DMS79 treated with DMSO at 0.1 percent for 48 hours (cell line): ENCODE measurements at regions not wholly inside any gene's neighbourhood (a gene's known extent, or its start where the extent isn't known, plus 50 kb on each side); places are given as distances from the start of the nearest gene placed in this dataset.
"Not testable (repeated sequence)": the region's sequence is repeated elsewhere in the genome, so short reads cannot be mapped to it uniquely, and the experiment has no call there.

ENCODE experiments used
- DNase-seq: peaks from one replicate; lab custom pipeline; 2025; lab: John Stamatoyannopoulos, UW

DNA sequence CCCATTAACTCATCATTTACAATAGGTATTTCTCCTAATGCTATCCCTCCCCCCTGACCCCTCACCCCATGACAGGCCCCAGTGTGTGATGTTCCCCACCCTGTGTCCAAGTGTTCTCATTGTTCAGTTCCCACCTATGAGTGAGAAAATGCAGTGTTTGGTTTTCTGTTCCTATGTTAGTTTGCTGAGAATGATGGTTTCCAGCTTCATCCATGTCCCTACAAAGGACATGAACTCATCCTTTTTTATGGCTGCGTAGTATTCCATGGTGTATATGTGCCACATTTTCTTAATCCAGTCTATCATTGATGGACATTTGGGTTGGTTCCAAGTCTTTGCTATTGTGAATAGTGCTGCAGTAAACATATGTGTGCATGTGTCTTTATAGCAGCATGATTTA is 378.3 kb downstream of the HLX start:
- DNase-seq = not testable (repeated sequence)

DNA sequence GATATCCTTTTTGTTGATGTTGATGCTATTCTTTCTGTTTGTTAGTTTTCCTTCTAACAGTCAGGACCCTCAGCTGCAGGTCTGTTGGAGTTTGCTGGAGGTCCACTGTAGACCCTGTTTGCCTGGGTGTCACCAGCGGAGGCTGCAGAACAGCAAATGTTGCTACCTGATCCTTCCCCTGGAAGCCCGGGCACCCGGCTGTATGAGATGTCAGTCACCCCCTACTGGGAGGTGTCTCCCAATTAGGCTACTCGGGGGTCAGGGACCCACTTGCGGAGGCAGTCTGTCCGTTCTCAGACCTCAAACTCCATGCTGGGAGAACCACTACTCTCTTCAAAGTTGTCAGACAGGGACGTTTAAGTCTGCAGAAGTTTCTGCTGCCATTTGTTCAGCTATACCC is 383.4 kb downstream of the HLX start:
- DNase-seq = not testable (repeated sequence)

DNA sequence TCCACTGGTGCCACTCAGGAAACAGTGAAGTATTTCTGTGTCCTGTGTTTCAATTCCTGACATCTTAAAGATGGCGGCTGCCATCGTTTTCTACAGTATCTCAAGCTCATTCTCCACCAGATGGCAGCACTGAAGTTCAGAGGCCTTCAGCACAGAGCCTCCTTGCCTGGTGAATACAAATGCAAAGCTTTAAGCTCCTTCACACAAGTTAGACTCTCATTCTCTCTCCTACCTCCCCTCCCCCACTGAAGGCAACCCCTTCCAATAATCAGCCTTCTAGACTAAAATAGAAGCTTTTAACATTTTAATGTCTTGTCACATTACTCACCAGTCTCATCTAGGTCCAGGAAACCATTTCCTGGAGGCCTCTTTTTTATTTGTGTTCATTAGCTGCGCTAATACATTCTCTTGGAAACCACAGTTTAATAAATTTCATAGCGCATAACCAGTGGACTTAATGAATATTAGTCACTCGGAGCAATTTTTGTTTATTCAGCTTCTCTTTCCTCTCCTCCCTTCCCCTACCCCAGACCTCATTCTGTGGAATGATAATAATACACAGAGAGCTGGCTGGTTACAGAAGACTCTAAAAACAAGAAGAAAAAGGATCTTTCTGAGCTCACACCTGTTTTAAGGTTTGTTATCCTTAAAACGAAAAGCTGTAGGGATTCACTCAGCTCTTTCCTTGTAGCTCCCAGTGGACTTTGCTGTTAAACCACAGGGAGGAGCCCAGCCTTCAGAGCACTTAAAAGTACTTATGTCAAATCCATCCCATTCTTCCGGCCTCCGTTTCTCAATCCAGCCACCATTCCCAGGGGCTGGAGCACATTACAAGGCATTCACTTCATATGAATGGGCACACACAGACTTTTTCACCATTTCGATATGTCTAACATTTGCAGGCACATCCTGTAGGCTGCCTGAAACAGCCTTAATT is 384.9 kb downstream of the HLX start:
- DNase-seq = no peak

DNA sequence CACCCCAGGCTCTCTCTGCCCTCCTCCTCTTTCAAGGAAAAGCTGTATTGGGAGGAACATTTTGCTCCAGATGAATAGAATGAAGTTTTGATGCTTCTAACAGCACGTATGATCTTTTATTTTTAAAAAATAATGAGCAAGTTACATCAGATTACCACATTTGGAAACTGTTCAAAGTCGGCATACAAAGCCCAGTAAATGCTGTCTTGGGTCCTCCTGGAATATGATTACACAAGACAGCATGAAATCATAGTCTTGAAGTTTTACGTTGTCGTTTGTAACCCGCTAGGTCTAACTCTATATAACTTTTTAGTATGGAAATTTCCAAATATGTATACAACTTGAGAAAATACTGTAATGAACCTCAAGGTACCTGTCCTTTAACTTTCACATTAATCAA is 385.6 kb downstream of the HLX start:
- DNase-seq = no peak

DNA sequence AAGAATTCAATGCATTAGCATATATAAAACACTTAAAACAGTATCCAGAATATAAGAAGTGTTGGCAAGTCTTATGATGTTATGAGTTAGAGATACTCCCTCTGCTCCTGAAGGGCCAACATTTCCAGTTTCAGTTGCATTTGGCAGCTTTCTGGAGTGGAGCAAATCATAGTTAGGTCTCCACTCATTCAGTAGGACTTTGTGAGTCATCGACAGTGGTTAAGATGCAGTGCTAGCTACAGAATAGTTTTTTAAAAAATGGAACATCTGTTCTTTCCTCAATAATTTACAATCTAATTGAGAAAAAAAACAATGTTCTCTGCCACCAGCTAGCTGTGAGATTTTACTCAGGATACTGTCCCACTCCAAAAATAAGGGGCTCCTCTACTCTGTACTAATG is 389.1 kb downstream of the HLX start:
- no peak for DNase-seq

DNA sequence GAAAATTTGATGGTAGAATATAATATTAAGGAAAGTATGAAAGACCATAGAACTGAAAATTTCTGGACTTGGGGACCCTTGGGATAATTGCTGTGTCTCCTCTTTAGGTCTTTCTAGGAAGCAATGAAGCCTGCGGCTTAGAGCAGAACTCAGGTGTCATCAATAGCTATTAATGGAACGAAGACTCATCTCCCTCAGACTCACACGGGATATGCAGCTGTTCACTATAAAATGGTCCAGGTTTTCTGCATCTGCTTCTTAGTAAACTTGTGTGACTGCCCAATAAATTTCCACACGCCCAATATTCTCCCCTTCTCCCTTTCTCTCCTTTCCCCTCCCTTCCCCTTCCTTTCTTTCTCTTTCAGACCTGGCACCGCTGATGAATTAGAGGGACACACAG is 392.5 kb downstream of the HLX start:
- no peak for DNase-seq

DNA sequence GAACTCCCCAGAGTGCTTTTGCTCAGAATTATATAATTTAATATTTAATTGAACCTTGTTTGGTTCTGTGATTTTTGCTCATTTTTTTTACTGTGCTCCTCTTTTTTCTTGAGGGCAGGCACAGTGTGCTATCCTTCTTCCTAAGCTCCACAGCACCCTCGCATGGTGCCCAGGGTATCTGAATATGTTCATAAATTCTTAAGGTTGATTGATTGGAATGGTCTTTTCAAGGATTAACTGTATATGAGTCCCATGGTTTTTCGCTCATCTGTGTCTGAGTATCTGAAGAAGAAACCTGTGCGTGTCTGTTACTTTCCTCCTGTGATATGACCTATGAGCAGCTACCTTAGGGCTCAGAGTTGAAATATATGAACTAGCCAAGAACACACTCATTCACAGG is 393.7 kb downstream of the HLX start:
- no peak for DNase-seq

DNA sequence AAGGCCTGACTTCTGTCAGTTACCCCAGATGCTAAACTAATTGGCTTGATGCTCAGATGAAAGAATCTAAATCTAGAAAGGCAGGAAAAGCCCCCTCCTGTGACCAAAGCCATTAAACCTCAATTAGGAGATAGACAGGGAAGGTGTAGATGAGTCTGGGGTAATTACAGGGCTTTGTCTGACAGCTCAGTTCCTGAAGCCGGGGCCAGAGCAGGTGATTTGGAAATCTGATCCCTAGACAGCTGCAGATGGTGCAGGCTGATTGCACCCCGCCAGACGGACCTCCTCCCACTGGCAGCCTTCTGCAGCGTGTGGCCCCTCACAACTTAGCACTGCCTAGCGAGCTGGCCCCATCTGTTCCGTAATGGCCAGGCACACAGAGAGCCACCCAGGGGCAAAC is 395.1 kb downstream of the HLX start:
- DNase-seq = no peak

DNA sequence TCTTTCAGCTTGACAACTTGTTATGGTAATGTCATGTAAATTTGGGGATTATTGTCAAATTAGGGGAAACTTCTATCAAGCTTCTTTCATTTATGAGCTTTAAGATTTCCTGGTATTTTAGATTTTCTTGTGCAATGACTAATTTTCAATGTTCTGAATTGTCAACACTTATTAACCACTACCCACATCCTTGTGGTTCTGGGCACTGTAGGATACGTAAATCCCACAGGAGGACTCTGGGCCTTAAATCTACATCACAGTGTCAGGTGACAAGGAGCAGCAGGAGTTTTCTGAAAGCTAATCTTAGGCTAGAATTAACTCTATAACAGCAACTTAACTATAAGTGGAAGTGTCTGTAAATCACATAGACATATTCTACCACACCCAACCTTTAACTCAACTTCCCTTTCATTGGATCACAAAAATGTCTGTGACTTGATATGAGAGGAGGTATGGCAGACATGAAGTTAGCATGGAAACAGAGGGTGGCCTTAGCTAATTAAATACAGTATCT is 397.7 kb downstream of the HLX start:
- no peak for DNase-seq

DNA sequence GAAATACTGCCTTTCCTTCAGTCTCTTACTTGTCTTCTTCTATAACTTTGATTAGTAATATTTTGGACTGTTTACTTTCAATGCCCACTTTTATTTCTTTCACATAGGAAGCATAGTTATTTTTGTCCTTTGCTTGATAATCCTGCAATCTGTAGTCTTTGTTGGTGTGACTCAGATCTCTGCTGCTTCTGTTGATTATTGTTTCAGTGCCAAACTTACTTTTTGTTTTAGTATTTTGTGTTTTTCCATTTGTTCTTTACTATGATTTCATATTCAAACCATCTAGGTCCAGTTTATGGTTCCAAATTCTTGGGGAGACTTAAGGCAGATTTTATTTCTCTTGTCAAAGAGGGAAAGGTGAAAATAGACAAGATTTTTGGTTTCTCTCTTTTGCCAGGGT is 399.9 kb downstream of the HLX start:
- DNase-seq = no peak

DNA sequence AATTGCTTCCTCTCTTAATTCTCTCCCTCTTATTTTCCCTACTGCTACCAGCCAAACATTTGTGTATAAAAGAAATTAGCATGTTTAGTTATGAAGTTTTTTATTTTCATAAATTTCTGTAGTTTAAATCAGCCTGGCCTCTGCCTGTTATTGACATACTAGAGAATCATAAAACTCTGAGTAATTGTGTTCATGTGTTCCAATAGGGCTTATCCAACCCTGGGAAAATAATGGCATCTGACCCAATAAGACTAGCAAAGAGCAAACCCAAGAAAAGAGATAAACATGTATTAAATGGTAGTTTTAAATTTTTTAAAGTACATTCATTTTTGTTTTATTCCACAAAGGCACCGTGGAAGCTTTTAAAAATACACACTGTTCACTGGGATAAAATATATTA is 404.3 kb downstream of the HLX start:
- DNase-seq = no peak

DNA sequence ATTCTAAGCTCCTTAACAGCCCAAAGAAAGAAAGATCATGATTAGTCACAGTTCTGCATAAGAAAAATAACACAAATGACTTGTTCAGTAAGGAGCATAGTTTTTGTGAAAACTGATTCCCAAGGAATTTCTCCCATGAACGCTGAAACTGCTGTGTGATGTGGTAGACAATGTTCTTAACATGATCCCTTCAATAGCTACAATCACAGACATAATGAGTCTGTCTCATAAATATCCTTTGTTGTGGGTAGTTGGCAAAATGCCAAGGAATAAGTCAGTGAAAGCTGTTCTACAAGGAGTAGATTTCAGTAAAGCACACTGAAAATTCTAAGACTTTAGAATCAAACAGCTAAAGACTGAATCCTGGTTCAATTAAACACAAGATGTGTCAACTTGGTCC is 404.8 kb downstream of the HLX start:
- DNase-seq = peak; percentile 7

DNA sequence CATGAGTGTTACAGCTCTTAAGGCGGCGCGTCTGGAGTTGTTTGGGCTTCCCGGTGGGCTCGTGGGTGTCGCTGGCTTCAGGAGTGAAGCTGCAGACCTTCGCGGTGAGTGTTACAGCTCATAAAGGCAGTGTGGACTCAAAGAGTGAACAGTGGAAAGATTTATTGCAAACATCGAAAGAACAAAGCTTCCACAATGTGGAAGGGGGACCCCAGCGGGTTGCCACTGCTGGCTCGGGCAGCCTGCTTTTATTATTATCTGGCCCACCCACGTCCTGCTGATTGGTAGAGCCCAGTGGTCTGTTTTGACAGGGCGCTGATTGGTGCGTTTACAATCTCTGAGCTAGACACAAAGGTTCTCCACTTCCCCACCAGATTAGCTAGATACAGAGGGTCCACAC is 405.7 kb downstream of the HLX start:
- DNase-seq = not testable (repeated sequence)

DNA sequence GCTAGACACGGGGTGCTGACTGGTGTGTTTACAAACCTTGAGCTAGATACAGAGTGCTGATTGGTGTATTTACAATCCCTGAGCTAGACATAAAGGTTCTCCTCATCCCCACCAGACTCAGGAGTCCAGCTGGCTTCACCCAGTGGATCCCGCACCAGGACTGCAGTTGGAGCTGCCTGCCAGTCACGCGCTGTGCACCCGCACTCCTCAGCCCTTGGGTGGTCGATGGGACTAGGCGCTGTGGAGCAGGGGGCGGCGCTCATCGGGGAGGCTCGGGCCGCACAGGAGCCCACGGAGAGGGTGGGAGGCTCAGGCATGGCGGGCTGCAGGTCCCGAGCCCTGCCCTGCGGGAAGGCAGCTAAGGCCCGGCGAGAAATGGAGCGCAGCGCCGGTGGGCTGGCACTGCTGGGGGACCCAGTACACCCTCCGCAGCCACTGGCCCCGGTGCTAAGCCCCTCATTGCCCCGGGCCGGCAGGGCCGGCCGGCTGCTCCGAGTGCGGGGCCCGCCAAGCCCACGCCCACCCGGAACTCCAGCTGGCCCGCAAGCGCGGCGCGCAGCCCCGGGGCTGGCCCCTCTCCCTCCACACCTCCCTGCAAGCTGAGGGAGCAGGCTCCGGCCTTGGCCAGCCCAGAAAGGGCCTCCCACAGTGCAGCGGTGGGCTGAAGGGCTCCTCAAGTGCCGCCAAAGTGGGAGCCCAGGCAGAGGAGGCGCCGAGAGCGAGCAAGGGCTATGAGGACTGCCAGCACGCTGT is 406.4 kb downstream of the HLX start:
- not testable (repeated sequence) for DNase-seq

DNA sequence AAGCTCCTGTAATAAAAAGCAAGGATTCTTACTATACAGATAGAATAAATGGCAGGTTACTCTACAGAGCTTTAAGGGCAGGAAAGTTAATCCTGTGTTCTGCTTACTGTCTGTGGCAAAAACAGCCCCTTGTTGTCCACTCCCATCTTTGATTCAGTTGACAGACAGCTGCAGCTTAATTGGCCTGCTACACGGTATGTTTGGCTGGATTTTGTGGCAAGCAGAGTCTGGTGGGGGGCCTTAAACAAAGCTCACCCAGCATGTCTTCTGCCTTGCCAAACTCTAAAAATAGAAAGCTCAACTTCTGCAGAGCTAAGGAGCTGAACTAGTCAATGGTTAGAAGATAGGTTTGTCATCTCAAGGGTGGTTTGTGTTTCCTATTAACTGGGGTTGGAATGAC is 407.2 kb downstream of the HLX start:
- DNase-seq = no peak

DNA sequence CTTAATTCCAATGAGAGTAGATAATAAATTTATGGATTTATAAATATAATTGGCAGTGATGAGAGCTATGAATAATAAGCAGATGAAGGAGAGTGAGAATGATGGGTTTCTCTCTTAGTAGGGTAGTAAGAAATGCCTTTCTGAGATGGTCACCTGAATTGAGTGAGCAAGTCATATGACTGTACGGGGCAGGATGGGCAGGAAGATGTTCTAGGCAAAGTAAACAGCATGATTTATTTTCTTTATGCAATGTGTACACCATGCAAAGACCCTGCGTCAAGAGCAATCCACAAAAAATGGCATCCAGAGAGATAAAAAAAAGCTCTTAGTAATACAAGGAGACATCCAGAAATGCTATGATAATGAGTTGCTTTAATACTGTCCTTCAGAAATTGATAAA is 409.9 kb downstream of the HLX start:
- DNase-seq = no peak

DNA sequence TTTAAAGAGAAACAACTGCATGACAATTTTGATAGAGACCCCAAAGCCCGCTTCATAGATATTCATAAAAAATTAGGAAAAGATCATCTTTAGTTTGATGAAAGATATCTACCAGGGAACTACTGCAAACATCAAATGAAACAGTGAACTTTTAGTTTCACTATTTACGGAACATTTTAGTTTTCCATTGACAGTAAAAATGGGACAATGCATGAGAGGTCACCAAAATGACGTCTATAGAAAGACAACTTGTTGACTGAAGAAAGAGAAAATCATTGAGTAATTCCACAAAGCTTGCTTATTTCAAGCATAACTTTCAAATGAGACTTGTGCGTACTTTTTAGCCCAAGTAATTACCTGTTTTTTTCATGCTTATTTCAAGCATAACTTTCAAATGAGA is 411.4 kb downstream of the HLX start:
- DNase-seq = no peak

DNA sequence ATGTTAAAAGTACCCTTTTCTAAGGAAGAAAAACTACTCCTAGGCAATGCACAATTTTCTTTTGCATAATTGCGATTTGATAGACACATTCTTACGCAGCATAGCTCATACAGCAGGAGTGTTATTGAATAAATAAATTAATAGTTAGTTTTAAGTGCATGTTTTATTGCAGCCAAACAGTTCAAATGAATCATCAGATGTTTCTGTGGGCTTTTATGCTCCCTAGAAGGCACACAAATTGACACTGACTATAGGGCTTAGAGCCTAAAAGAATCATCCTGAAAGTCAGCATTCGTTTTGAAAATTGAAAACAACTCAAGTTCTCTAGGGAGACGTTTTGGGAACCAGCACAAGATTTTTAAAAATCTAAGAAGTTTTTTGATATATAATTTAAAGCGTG is 411.9 kb downstream of the HLX start:
- no peak for DNase-seq

DNA sequence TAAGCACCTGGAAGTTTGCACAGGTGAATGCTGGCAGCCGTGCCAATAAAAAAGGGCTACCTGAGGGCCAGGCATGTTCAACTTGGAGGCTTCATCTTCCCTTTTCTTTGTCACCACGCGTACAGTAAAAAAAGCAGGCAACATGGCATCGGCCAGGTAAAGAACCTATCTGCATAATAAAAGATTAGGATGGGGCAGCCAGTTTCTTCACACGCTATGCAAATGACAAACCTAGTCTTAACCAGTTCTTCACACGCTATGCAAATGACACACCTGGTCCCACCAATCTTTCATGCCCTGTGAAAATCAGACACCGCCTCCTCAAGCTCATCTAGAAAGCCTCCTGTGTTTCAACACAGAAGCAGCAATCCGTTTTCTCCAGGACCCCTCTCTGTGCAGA is 413.4 kb downstream of the HLX start:
- no peak for DNase-seq

DNA sequence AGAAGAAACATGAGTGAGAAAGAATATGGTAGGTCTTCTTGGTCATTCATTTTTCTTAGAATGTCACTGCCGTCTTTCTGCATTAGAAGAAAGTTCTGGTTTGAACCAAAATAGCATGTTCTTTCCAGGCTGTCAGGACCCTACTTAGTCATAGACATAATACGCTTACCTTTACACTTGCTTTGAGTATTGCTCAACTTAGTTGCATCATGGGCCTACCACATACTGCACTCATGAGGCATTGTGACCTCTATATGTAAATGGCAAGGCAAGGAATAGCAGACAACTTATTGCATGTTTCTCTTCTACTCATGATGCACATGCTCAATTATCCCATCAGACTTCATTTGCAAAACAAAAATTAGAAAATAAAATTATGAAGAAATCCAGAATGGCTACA is 415.0 kb downstream of the HLX start:
- DNase-seq = no peak

DNA sequence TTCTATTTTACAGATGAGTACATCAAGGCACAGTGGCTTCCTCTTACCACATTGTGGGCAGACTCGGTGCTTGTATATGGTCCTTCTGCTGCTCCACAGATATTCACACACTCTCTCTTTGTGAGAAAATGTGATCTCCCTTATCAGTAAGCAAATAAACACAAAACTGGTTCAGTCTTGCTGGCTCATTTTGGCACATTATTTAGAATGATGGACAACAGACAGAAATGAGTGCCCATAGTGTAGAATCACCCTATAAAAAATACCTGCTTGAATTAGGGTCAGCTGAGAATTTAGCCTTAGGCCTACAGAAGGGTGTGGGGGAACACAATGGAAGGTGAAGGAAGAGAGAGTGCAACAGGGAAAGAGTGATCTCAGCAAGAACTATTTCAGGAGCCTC is 423.1 kb downstream of the HLX start:
- no peak for DNase-seq

DNA sequence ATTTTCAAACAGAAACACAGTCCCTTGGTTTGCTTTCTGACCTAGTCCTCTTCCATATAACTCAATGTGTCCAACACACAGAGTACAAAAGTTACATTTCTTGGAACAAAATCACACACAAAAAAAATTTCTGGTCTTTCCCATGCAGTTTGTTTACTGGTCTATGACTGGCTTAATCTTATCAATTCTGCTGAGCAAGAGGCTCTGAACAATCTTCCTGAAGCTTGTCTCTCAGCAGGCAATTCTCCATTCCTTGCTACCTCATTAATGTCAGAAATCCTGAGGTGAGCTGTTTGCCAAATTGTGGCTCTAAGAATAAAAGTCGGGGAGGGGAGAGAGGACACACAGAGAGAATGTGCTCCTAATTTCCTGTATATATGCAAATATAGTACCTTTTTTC is 423.6 kb downstream of the HLX start:
- no peak for DNase-seq

DNA sequence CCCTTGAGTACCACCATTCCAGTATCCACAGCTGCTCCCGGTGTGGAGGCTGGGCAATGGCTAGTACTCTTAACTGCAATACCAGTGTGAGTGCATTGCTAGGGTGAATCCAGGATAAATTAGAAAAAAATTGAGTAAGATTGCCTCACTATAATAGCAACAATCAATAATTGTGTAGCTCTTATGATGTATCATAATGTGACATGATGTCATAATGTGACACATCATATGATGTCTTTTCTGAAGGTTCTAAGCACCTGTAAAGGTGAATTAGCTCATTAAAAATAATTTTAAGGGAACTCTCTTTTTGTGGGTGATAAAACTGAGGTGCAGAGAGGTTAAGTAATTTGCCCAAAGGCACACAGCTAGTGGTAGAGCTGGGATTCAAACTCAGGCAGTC is 424.4 kb downstream of the HLX start:
- no peak for DNase-seq
